IMR-90 (cell line): ENCODE measurements at regions not wholly inside any gene's neighbourhood (a gene's known extent, or its start where the extent isn't known, plus 50 kb on each side); places are given as distances from the start of the nearest gene placed in this dataset.

ENCODE experiments used
- ATAC-seq: fragments of 200-7000 bp; cut with Tn5 transposase; 2 replicates; pipeline ENCODE4 v1.9.1; 2020; ENCODE audit warnings: low read depth, mild to moderate bottlenecking, moderate library complexity
- BruUV-seq: library from RNA; stranded (reverse); fragments of 400-500 nt; replicated peaks from 2 replicates; lab custom pipeline; 2021; lab: Mats Ljungman, UMichigan
- CTCF ChIA-PET: fragments of 300-600 bp; formaldehyde crosslinking; extraction: SDS; loops from one replicate; lab custom pipeline; 2021; ENCODE audit warnings: antibody characterized with exemption; lab: Yijun Ruan, JAX
- POLR2A ChIA-PET: fragments of 300-600 bp; sonication (Branson Sonifier 250); formaldehyde crosslinking; loops from one replicate; lab custom pipeline; 2022; ENCODE audit warnings: antibody characterized with exemption; ENCODE audit not compliant: unreplicated experiment; lab: Charles Lee
- DNase-seq: peaks from one replicate; pipeline ENCODE4 v3.0.0; 2013
- H2AFZ ChIP-seq: replicated peaks from 2 replicates; pipeline ENCODE3; 2013; ENCODE audit warnings: low read length, mild to moderate bottlenecking; ENCODE audit not compliant: poor library complexity
- H2AK5ac ChIP-seq: 2 replicates; pipeline ENCODE4 v1.6.1; 2013; ENCODE audit warnings: low read depth, low read length, inconsistent platforms
- H2AK9ac ChIP-seq: replicated peaks from 2 replicates; pipeline ENCODE3; 2013; ENCODE audit warnings: mild to moderate bottlenecking, low read depth, low read length, moderate library complexity; ENCODE audit not compliant: poor library complexity
- H2BK120ac ChIP-seq: 2 replicates; pipeline ENCODE4 v1.6.1; 2013; ENCODE audit warnings: low read depth, low read length, inconsistent platforms
- H2BK15ac ChIP-seq: 3 replicates; pipeline ENCODE4 v1.6.1; 2013; ENCODE audit warnings: low read depth, low read length, inconsistent platforms
- H2BK20ac ChIP-seq: 2 replicates; pipeline ENCODE4 v1.6.1; 2013; ENCODE audit warnings: low read depth, mild to moderate bottlenecking, inconsistent platforms, low read length, moderate library complexity
- H2BK5ac ChIP-seq: 2 replicates; pipeline ENCODE4 v1.6.1; 2013; ENCODE audit warnings: mild to moderate bottlenecking, low read depth, low read length, inconsistent platforms; ENCODE audit not compliant: poor library complexity, severe bottlenecking
- H3K14ac ChIP-seq: replicated peaks from 2 replicates; pipeline ENCODE4 v1.6.1; 2013; ENCODE audit warnings: low read depth, low read length, inconsistent platforms
- H3K18ac ChIP-seq: 2 replicates; pipeline ENCODE4 v1.6.1; 2013; ENCODE audit warnings: low read depth, low read length, control low read depth
- H3K23ac ChIP-seq: 2 replicates; pipeline ENCODE4 v1.6.1; 2013; ENCODE audit warnings: low read depth, low read length, inconsistent platforms
- H3K27ac ChIP-seq: 2 replicates; pipeline ENCODE4 v1.5.1; 2013; ENCODE audit warnings: mild to moderate bottlenecking, control low read depth, low read length; ENCODE audit not compliant: insufficient read depth
- H3K27me3 ChIP-seq: 2 replicates; pipeline ENCODE4 v1.6.1; 2013; ENCODE audit warnings: low read length; ENCODE audit not compliant: control insufficient read depth, insufficient read depth
- H3K36me3 ChIP-seq: 2 replicates; pipeline ENCODE4 v1.6.1; 2013; ENCODE audit warnings: low read length, mixed read lengths; ENCODE audit not compliant: control insufficient read depth, insufficient read depth
- H3K4ac ChIP-seq: 2 replicates; pipeline ENCODE4 v1.6.1; 2013; ENCODE audit warnings: low read depth, low read length, inconsistent platforms
- H3K4me1 ChIP-seq: 2 replicates; pipeline ENCODE4 v1.6.1; 2013; ENCODE audit warnings: low read length, mixed read lengths; ENCODE audit not compliant: control insufficient read depth, insufficient read depth
- H3K4me2 ChIP-seq: 2 replicates; pipeline ENCODE4 v1.6.1; 2013; ENCODE audit warnings: low read depth, mild to moderate bottlenecking, control low read depth, low read length, moderate library complexity
- H3K4me3 ChIP-seq: 2 replicates; pipeline ENCODE4 v1.5.1; 2013; ENCODE audit warnings: low read depth, mild to moderate bottlenecking, control low read depth, low read length, moderate library complexity; ENCODE audit not compliant: insufficient read depth
- H3K56ac ChIP-seq: 2 replicates; pipeline ENCODE4 v1.6.1; 2013; ENCODE audit warnings: low read length, inconsistent platforms; ENCODE audit not compliant: insufficient read depth; ENCODE audit errors: extremely low read depth
- H3K79me1 ChIP-seq, 2 experiments: 2 replicates each; pipeline ENCODE4 v1.6.1; 2013; ENCODE audit warnings: low read length in 2 of 2, inconsistent platforms in 1 of 2, low read depth in 1 of 2
- H3K9ac ChIP-seq: 2 replicates; pipeline ENCODE4 v1.6.1; 2013; ENCODE audit warnings: low read depth, low read length, control low read depth
- H3K9me1 ChIP-seq: 2 replicates; pipeline ENCODE4 v1.6.1; 2013; ENCODE audit warnings: low read length, inconsistent platforms; ENCODE audit not compliant: insufficient read depth
- H3K9me3 ChIP-seq: 2 replicates; pipeline ENCODE4 v1.6.1; 2013; ENCODE audit warnings: low read length; ENCODE audit not compliant: control insufficient read depth, insufficient read depth
- H4K20me1 ChIP-seq: 2 replicates; pipeline ENCODE4 v1.6.1; 2013; ENCODE audit warnings: low read length, inconsistent platforms; ENCODE audit not compliant: insufficient read depth
- H4K5ac ChIP-seq: 2 replicates; pipeline ENCODE4 v1.6.1; 2013; ENCODE audit warnings: mild to moderate bottlenecking, low read depth, low read length, control low read depth
- H4K8ac ChIP-seq, 2 experiments: 2 replicates each; pipeline ENCODE4 v1.6.1; 2013; ENCODE audit warnings: low read depth in 2 of 2, low read length in 2 of 2, control low read depth in 1 of 2, inconsistent platforms in 1 of 2
- H4K91ac ChIP-seq: 2 replicates; pipeline ENCODE4 v1.6.1; 2013; ENCODE audit warnings: low read depth, low read length, inconsistent platforms; ENCODE audit not compliant: insufficient read depth
- BHLHE40 ChIP-seq: fragments of 150-350 bp; IDR thresholded peaks from 2 replicates; pipeline ENCODE4 v1.6.1; 2016; ENCODE audit warnings: mild to moderate bottlenecking, low read depth, low read length
- CEBPB ChIP-seq: IDR thresholded peaks from 2 replicates; pipeline ENCODE4 v1.6.1; 2012; ENCODE audit warnings: low read depth, low read length, improper control_type of control experiment
- FOS ChIP-seq: fragments of 150-350 bp; IDR thresholded peaks from 2 replicates; pipeline ENCODE4 v1.6.1; 2016; ENCODE audit warnings: low read depth, low read length
- NFE2L2 ChIP-seq: fragments of 150-350 bp; IDR thresholded peaks from 2 replicates; pipeline ENCODE4 v1.6.1; 2016; ENCODE audit warnings: low read depth, mild to moderate bottlenecking, low read length
- POLR2A ChIP-seq: IDR thresholded peaks from 2 replicates; pipeline ENCODE4 v1.6.1; 2012; ENCODE audit warnings: mild to moderate bottlenecking, low read depth, low read length
- USF2 ChIP-seq: fragments of 150-350 bp; IDR thresholded peaks from 2 replicates; pipeline ENCODE4 v1.6.1; 2017; ENCODE audit warnings: mild to moderate bottlenecking, antibody characterized with exemption, low read length, low read depth
- WGBS, 2 experiments: methylation state at CpG; one replicate each; pipeline versions ENCODE4 v1.1.5 to v1.1.7; 2013; ENCODE audit warnings: missing lambda C conversion rate in 2 of 2; ENCODE audit not compliant: insufficient read length in 1 of 2; ENCODE audit errors: extremely low coverage in 2 of 2; 5-methylcytosine and 5-hydroxymethylcytosine counted together
- dilution Hi-C: fragments of 300-500 bp; cut with HindIII; formaldehyde crosslinking; loops from one replicate; pipeline ENCODE4 v1.14.3; 2018; ENCODE audit warnings: low sequenced_read_pairs; ENCODE audit not compliant: unreplicated experiment
- in situ Hi-C: fragments of 300-500 bp; cut with MboI; formaldehyde crosslinking; loops from 3 replicates; pipeline ENCODE4 v1.14.3; 2019; ENCODE audit warnings: low sequenced_read_pairs, inconsistent platforms, mixed read lengths
- intact Hi-C: fragments of 100-400 bp; cut with micrococcal nuclease; formaldehyde crosslinking; loops from 2 replicates; pipeline ENCODE4 v1.10.0; 2022

GRCh38 chr22:22048318-22048942 is 65.8 kb upstream of the TOP3B start:
- intact Hi-C loops: no loop called here
- Histone ChIP-seq H3K4ac (no peak overlapping the region), H2BK20ac (no peak overlapping the region), H3K9me3 (no peaks in the 10 kb centered on the region), H3K23ac (no peak overlapping the region), H3K9ac (no peak overlapping the region), H3K56ac (no peak overlapping the region), H4K8ac (no peak overlapping the region), H4K20me1 (no peaks in the 10 kb centered on the region), H3K79me1 (no peaks in the 10 kb centered on the region), H2BK15ac (no peak overlapping the region), H4K91ac (no peak overlapping the region), H2BK5ac (no peak overlapping the region), H3K14ac (no peak overlapping the region), H3K4me2 (no peak overlapping the region), H4K5ac (no peak overlapping the region), H2AFZ (no peak overlapping the region), H2AK5ac (no peak overlapping the region), H3K4me1 (no peaks in the 10 kb centered on the region), H3K27ac (no peak overlapping the region), H3K4me3 (no peak overlapping the region), H2AK9ac (no peak overlapping the region), H3K36me3 (no peaks in the 10 kb centered on the region), H2BK120ac (no peak overlapping the region), H3K9me1 (no peaks in the 10 kb centered on the region), H3K18ac (no peak overlapping the region), H3K27me3 (peaks cover 21% of the 10 kb centered on the region)
- ATAC-seq (no peak), DNase-seq (no peak)
- TF ChIP-seq CEBPB (no peak), NFE2L2 (no peak), POLR2A (no peak), USF2 (no peak), FOS (no peak), BHLHE40 (no peak)
- no TSS peak for BruUV-seq
- in situ Hi-C loops: no loop called here
- dilution Hi-C loops: no loop called here
- no CpG with 5 or more reads among the region's 2 CpGs for WGBS, 2 experiments
- CTCF ChIA-PET: interaction anchor here (1.0 kb wide), 1 partner anchor 13 kb away, joined by 4 read pairs; no protein-coding TSS in a partner anchor
- POLR2A ChIA-PET: no interaction called here
